A673 (cell line): ENCODE measurements at regions not wholly inside any gene's neighbourhood (a gene's known extent, or its start where the extent isn't known, plus 50 kb on each side); places are given as distances from the start of the nearest gene placed in this dataset.

Experiments used
- BruUV-seq: library from RNA; stranded (reverse); fragments of 400-500 nt; replicated peaks from 2 replicates; lab custom pipeline; 2021; lab: Mats Ljungman, UMichigan
- CTCF ChIA-PET: fragments of 300-600 bp; sonication (Branson Sonifier 250); formaldehyde crosslinking; loops from one replicate; lab custom pipeline; 2022; ENCODE audit warnings: antibody characterized with exemption; lab: Charles Lee
- POLR2A ChIA-PET: fragments of 300-600 bp; sonication (Branson Sonifier 250); formaldehyde crosslinking; loops from one replicate; lab custom pipeline; 2022; ENCODE audit warnings: antibody characterized with exemption; ENCODE audit not compliant: low non-redundant PET; lab: Charles Lee
- DNase-seq: peaks from one replicate; pipeline ENCODE4 v3.0.0-alpha.2; 2015; ENCODE audit warnings: low spot score
- H3K27ac ChIP-seq: fragments of 200-600 bp; sonication (generic); 2 replicates; pipeline ENCODE4 v1.5.1; 2016; ENCODE audit warnings: mixed run types, low read depth, mild to moderate bottlenecking, mixed read lengths, antibody characterized with exemption, low read length; ENCODE audit not compliant: poor library complexity, severe bottlenecking
- H3K27me3 ChIP-seq: fragments of 200-600 bp; sonication (generic); replicated peaks from 2 replicates; pipeline ENCODE4 v1.6.1; 2017; ENCODE audit warnings: mixed run types, low read depth, mild to moderate bottlenecking, mixed read lengths, antibody characterized with exemption, low read length; ENCODE audit not compliant: insufficient read depth, poor library complexity
- H3K36me3 ChIP-seq: fragments of 200-600 bp; sonication (generic); 2 replicates; pipeline ENCODE4 v1.6.1; 2016; ENCODE audit warnings: mixed run types, mild to moderate bottlenecking, mixed read lengths, antibody characterized with exemption, low read length; ENCODE audit not compliant: insufficient read depth, poor library complexity, severe bottlenecking
- H3K4me1 ChIP-seq: fragments of 200-600 bp; sonication (generic); 2 replicates; pipeline ENCODE4 v1.6.1; 2017; ENCODE audit warnings: mixed run types, mild to moderate bottlenecking, mixed read lengths, antibody characterized with exemption, low read length; ENCODE audit not compliant: insufficient read depth, poor library complexity, severe bottlenecking
- H3K4me3 ChIP-seq: fragments of 200-600 bp; sonication (generic); 2 replicates; pipeline ENCODE4 v1.5.1; 2016; ENCODE audit warnings: low read depth, mixed run types, mild to moderate bottlenecking, mixed read lengths, low read length; ENCODE audit not compliant: poor library complexity, severe bottlenecking
- H3K9me3 ChIP-seq: fragments of 200-600 bp; sonication (generic); 2 replicates; pipeline ENCODE4 v1.6.1; 2016; ENCODE audit warnings: mixed run types, low read depth, mild to moderate bottlenecking, mixed read lengths, antibody characterized with exemption, low read length; ENCODE audit not compliant: poor library complexity, severe bottlenecking
- EZH2 ChIP-seq: fragments of 200-600 bp; sonication (generic); IDR thresholded peaks from 2 replicates; pipeline ENCODE4 v1.6.1; 2017; ENCODE audit warnings: borderline replicate concordance, low read depth, mild to moderate bottlenecking, mixed read lengths, antibody characterized with exemption, low read length; ENCODE audit not compliant: poor library complexity, severe bottlenecking
- intact Hi-C: fragments of 100-400 bp; cut with micrococcal nuclease; formaldehyde crosslinking; loops from one replicate; pipeline ENCODE4 v1.10.0; 2022; ENCODE audit not compliant: unreplicated experiment
- TF ChIP-seq, protein P1 (sequence below): fragments of 300-800, 200-600 bp; sonication (generic); conservative IDR thresholded peaks from 2 replicates; pipeline ENCODE4 v1.5.1; 2017; ENCODE audit warnings: low read depth, mild to moderate bottlenecking, antibody characterized with exemption, low read length, moderate library complexity, mixed read lengths

DNA sequence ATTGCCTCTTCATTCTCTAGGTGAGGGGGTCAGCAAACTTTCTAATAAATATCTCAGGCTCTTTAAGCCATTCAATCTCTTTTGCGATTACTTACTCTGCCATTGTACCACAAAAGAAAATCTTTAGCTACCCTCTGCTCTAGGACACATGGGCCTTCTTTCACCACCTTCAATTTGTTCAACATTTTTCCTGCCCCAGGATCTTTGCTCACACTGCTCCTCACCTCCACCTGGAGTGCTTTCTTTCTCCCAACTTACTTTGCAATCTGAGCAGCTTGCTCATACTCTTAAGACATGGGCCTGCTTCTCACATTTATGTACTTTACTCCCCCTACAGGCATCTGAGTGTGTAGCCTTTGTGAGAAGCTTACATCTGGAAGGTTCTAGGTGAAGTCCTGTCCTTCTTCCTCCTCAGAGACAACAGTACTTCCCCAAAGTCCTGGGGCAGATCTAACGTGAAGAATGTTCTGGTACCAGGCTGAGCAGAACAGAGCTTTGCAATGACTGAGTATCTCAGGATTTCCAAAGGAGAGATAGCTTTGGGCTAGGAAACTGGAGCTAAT is 55.0 kb upstream of the PRDM5 start:
- H3K4me1 ChIP-seq = no peaks in the 10 kb centered on the region
- H3K4me3 ChIP-seq = no peak overlapping the region
- no TSS peak for BruUV-seq
- DNase-seq = peak; percentile 72
- H3K9me3 ChIP-seq = no peaks in the 10 kb centered on the region
- intact Hi-C loops = no loop called here
- H3K36me3 ChIP-seq = no peaks in the 10 kb centered on the region
- no peak overlapping the region for H3K27ac ChIP-seq
- TF ChIP-seq, protein P1, sequence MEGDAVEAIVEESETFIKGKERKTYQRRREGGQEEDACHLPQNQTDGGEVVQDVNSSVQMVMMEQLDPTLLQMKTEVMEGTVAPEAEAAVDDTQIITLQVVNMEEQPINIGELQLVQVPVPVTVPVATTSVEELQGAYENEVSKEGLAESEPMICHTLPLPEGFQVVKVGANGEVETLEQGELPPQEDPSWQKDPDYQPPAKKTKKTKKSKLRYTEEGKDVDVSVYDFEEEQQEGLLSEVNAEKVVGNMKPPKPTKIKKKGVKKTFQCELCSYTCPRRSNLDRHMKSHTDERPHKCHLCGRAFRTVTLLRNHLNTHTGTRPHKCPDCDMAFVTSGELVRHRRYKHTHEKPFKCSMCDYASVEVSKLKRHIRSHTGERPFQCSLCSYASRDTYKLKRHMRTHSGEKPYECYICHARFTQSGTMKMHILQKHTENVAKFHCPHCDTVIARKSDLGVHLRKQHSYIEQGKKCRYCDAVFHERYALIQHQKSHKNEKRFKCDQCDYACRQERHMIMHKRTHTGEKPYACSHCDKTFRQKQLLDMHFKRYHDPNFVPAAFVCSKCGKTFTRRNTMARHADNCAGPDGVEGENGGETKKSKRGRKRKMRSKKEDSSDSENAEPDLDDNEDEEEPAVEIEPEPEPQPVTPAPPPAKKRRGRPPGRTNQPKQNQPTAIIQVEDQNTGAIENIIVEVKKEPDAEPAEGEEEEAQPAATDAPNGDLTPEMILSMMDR = peak; percentile 72
- no peak for TF ChIP-seq EZH2
- H3K27me3 ChIP-seq = no peaks in the 10 kb centered on the region
- ChIA-PET CTCF (interaction anchor here (0.6 to 1.1 kb wide), 3 partner anchors 26 to 80 kb away, joined by 3 read pairs; no protein-coding TSS in a partner anchor), POLR2A (no interaction called here)

DNA sequence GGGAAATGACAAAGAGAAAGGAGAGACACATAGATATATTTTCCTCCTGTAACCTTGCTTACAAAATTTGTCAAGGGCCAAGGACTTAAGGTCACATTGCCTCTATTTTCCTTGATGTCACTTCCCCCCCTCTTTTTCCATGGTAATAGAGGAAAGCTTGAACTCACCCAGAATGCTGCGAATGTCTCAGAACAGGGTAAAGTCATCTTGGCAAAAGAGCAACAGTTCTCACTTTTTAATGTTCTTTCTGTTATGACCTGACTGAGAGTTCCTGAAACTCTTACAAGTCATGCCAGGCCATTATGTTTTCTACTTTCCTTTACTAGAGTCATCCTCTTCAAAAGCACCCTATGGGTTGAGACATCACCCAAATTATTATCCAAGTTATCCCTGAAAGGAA is 50.7 kb upstream of the PRDM5 start:
- H3K4me1 ChIP-seq = no peaks in the 10 kb centered on the region
- no peak overlapping the region for H3K4me3 ChIP-seq
- no peaks in the 10 kb centered on the region for H3K36me3 ChIP-seq
- H3K27ac ChIP-seq = no peak overlapping the region
- ChIA-PET POLR2A (no interaction called here), CTCF (no interaction called here)
- no peak for TF ChIP-seq EZH2
- TF ChIP-seq, protein P1 = no peak
- DNase-seq = no peak
- BruUV-seq = no TSS peak
- no peaks in the 10 kb centered on the region for H3K9me3 ChIP-seq
- intact Hi-C loops = no loop called here
- H3K27me3 ChIP-seq = no peaks in the 10 kb centered on the region
